ENCODE measurements at regions not wholly inside any gene's neighbourhood (a gene's known extent, or its start where the extent isn't known, plus 50 kb on each side); places are given as distances from the start of the nearest gene placed in this dataset.

DNA sequence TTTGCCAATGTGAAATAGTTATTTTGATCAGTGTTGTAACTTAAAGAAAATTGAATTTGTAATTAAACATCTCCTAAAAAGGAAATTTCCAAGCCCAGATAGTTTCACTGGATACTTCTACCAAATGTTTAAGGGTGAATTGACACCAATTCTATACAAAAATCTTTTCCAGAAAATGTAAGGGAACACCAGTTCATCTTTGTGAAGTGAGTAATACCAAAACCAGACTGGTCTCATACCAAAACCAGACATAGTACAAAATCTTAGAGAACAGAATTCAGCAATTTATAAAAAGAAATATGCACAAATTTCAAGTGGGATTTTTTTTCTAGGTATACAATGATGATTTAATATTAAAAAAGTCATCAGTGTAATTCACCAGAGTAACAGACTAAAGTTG, 86.0 kb upstream of the ZNF32 start:
- no peaks in the 10 kb centered on the region for H4K20me1 ChIP-seq (ENCODE audit: insufficient read depth, low read length)
- H3K79me2 ChIP-seq (ENCODE audit: insufficient read depth, low read length) = no peaks in the 10 kb centered on the region
- no peaks in the 10 kb centered on the region for H3K27me3 ChIP-seq (ENCODE audit: insufficient read depth, low read length, poor library complexity)
- H3K4me3 ChIP-seq (ENCODE audit: low read depth in 1 of 2, low read length in 2 of 2) = no peak overlapping the region
- H3K27ac ChIP-seq (ENCODE audit: low read length) = no peak overlapping the region
- DNase-seq = no peak
- H3K36me3 ChIP-seq (ENCODE audit: insufficient read depth, low read length) = no peaks in the 10 kb centered on the region
- H2AFZ ChIP-seq (ENCODE audit: low read depth, low read length) = no peak overlapping the region
- no peak for ATAC-seq (ENCODE audit: insufficient read depth, low read depth)
- peaks cover 5% of the 10 kb centered on the region for H3K9me3 ChIP-seq (ENCODE audit: insufficient read depth, low read length, severe bottlenecking)
- no peak overlapping the region for H3K4me2 ChIP-seq (ENCODE audit: insufficient read depth, low read length)
- H3K4me1 ChIP-seq (ENCODE audit: insufficient read depth, low read length) = no peaks in the 10 kb centered on the region
- TF ChIP-seq, protein P1, sequence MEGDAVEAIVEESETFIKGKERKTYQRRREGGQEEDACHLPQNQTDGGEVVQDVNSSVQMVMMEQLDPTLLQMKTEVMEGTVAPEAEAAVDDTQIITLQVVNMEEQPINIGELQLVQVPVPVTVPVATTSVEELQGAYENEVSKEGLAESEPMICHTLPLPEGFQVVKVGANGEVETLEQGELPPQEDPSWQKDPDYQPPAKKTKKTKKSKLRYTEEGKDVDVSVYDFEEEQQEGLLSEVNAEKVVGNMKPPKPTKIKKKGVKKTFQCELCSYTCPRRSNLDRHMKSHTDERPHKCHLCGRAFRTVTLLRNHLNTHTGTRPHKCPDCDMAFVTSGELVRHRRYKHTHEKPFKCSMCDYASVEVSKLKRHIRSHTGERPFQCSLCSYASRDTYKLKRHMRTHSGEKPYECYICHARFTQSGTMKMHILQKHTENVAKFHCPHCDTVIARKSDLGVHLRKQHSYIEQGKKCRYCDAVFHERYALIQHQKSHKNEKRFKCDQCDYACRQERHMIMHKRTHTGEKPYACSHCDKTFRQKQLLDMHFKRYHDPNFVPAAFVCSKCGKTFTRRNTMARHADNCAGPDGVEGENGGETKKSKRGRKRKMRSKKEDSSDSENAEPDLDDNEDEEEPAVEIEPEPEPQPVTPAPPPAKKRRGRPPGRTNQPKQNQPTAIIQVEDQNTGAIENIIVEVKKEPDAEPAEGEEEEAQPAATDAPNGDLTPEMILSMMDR (IDR thresholded peaks at IDR 0.05; ENCODE audit: borderline replicate concordance, extremely low read depth, low read length, poor library complexity, severe bottlenecking) = no peak
- H3K9ac ChIP-seq (ENCODE audit: low read depth, low read length) = no peak overlapping the region

GRCh38 chr10:43731486-43731885, 82.8 kb upstream of the ZNF32 start:
- ATAC-seq (ENCODE audit: insufficient read depth, low read depth) = no peak
- no peak overlapping the region for H2AFZ ChIP-seq (ENCODE audit: low read depth, low read length)
- H3K36me3 ChIP-seq (ENCODE audit: insufficient read depth, low read length) = no peaks in the 10 kb centered on the region
- H3K27me3 ChIP-seq (ENCODE audit: insufficient read depth, low read length, poor library complexity) = no peaks in the 10 kb centered on the region
- no peak overlapping the region for H3K27ac ChIP-seq (ENCODE audit: low read length)
- H3K4me1 ChIP-seq (ENCODE audit: insufficient read depth, low read length) = no peaks in the 10 kb centered on the region
- H3K9me3 ChIP-seq (ENCODE audit: insufficient read depth, low read length, severe bottlenecking) = peaks cover 5% of the 10 kb centered on the region
- H3K4me3 ChIP-seq (ENCODE audit: low read depth in 1 of 2, low read length in 2 of 2) = no peak overlapping the region
- H3K9ac ChIP-seq (ENCODE audit: low read depth, low read length) = no peak overlapping the region
- no peak overlapping the region for H3K4me2 ChIP-seq (ENCODE audit: insufficient read depth, low read length)
- TF ChIP-seq, protein P1 (IDR thresholded peaks at IDR 0.05; ENCODE audit: borderline replicate concordance, extremely low read depth, low read length, poor library complexity, severe bottlenecking) = no peak
- no peak for TF ChIP-seq EZH2 (IDR thresholded peaks at IDR 0.05; ENCODE audit: borderline replicate concordance, low read depth, low read length, severe bottlenecking)
- no peak for DNase-seq
- H4K20me1 ChIP-seq (ENCODE audit: insufficient read depth, low read length) = no peaks in the 10 kb centered on the region
- H3K79me2 ChIP-seq (ENCODE audit: insufficient read depth, low read length) = no peaks in the 10 kb centered on the region

DNA sequence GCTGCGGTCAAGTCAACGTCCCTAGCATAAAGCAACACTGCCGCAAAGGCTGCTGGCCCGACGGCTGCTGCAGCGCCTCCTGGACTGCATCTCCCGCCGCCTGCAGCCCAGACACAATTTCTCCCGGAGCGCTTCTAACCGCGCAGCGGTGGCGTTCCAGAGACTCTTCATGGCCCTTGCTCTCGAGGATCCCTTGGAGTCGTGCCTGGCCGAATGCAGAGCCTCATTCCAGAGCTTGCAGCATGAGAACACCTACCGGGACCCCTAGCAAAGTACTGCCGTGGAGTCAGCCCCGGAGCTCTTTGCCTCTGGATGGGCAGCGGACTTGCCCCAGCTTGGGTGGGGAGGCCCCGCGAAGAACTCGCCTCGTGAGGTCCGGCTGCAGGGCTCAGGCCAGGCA, 79.7 kb upstream of the ZNF32 start:
- Histone ChIP-seq H3K4me2 (ENCODE audit: insufficient read depth, low read length) (no peak overlapping the region), H2AFZ (ENCODE audit: low read depth, low read length) (no peak overlapping the region), H3K4me1 (ENCODE audit: insufficient read depth, low read length) (no peaks in the 10 kb centered on the region), H3K27me3 (ENCODE audit: insufficient read depth, low read length, poor library complexity) (no peaks in the 10 kb centered on the region), H3K79me2 (ENCODE audit: insufficient read depth, low read length) (no peaks in the 10 kb centered on the region), H3K4me3 (ENCODE audit: low read depth in 1 of 2, low read length in 2 of 2) (no peak overlapping the region), H4K20me1 (ENCODE audit: insufficient read depth, low read length) (no peaks in the 10 kb centered on the region), H3K9me3 (ENCODE audit: insufficient read depth, low read length, severe bottlenecking) (peaks cover 8% of the 10 kb centered on the region), H3K9ac (ENCODE audit: low read depth, low read length) (no peak overlapping the region), H3K27ac (ENCODE audit: low read length) (no peak overlapping the region), H3K36me3 (ENCODE audit: insufficient read depth, low read length) (no peaks in the 10 kb centered on the region)
- DNase-seq (no peak), ATAC-seq (ENCODE audit: insufficient read depth, low read depth) (no peak)
- no peak for TF ChIP-seq EZH2 (IDR thresholded peaks at IDR 0.05; ENCODE audit: borderline replicate concordance, low read depth, low read length, severe bottlenecking)
- TF ChIP-seq, protein P1 (IDR thresholded peaks at IDR 0.05; ENCODE audit: borderline replicate concordance, extremely low read depth, low read length, poor library complexity, severe bottlenecking) = no peak

DNA sequence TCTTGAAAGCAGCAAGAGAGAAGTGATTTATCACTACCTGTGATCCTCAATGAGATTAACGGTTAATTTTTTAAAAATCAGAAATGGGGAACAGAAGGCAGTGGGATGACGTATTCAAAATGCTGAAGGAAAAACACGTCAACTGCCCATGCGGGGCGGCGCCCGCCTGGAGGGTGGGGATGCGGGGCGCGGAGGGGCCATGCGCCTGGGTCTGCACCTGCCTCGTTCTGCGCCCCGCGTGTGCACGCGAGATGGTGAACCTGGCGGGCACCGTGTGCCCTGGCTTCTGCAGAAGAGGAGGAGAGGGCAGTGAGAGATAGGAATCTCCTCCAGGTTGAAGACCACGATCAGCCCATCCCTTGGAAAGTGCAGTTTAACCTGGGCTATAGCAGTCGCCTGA, 79.3 kb upstream of the ZNF32 start:
- Histone ChIP-seq H3K4me1 (ENCODE audit: insufficient read depth, low read length) (no peaks in the 10 kb centered on the region), H3K27me3 (ENCODE audit: insufficient read depth, low read length, poor library complexity) (no peaks in the 10 kb centered on the region), H3K4me3 (ENCODE audit: low read depth in 1 of 2, low read length in 2 of 2) (no peak overlapping the region), H3K36me3 (ENCODE audit: insufficient read depth, low read length) (no peaks in the 10 kb centered on the region), H4K20me1 (ENCODE audit: insufficient read depth, low read length) (no peaks in the 10 kb centered on the region), H3K27ac (ENCODE audit: low read length) (no peak overlapping the region), H3K79me2 (ENCODE audit: insufficient read depth, low read length) (no peaks in the 10 kb centered on the region), H3K4me2 (ENCODE audit: insufficient read depth, low read length) (no peak overlapping the region), H2AFZ (ENCODE audit: low read depth, low read length) (no peak overlapping the region), H3K9me3 (ENCODE audit: insufficient read depth, low read length, severe bottlenecking) (peaks cover 8% of the 10 kb centered on the region), H3K9ac (ENCODE audit: low read depth, low read length) (no peak overlapping the region)
- TF ChIP-seq EZH2 (IDR thresholded peaks at IDR 0.05; ENCODE audit: borderline replicate concordance, low read depth, low read length, severe bottlenecking) = no peak
- TF ChIP-seq, protein P1 (IDR thresholded peaks at IDR 0.05; ENCODE audit: borderline replicate concordance, extremely low read depth, low read length, poor library complexity, severe bottlenecking) = no peak
- DNase-seq (no peak), ATAC-seq (ENCODE audit: insufficient read depth, low read depth) (no peak)
